ENCODE measurements at regions not wholly inside any gene's neighbourhood (a gene's known extent, or its start where the extent isn't known, plus 50 kb on each side); places are given as distances from the start of the nearest gene placed in this dataset.

- H3K4me2 ChIP-seq (ENCODE audit: low read length): no peak overlapping the region
- H3K9ac ChIP-seq (ENCODE audit: low read length): no peak overlapping the region
- no peak overlapping the region for H3K27ac ChIP-seq (ENCODE audit: low read depth, low read length, poor library complexity, severe bottlenecking)
- H3K9me3 ChIP-seq (ENCODE audit: low read length): no peaks in the 10 kb centered on the region
- H3K4me3 ChIP-seq (ENCODE audit: low read depth, low read length, poor library complexity, severe bottlenecking): no peak overlapping the region
- no peaks in the 10 kb centered on the region for H3K27me3 ChIP-seq (ENCODE audit: insufficient read depth, low read length)
- H3K36me3 ChIP-seq (ENCODE audit: insufficient read depth, low read length): no peaks in the 10 kb centered on the region
- no peak overlapping the region for H2AFZ ChIP-seq (ENCODE audit: low read length)
- H3F3A ChIP-seq (ENCODE audit: insufficient read depth, low read length): no peaks in the 10 kb centered on the region
- TF ChIP-seq EZH2 (IDR thresholded peaks at IDR 0.05; ENCODE audit: borderline replicate concordance, low read length): no peak
- TF ChIP-seq CTCF (IDR thresholded peaks at IDR 0.05; ENCODE audit: low read length): no peak
- H4K20me1 ChIP-seq (ENCODE audit: insufficient read depth, low read length): no peaks in the 10 kb centered on the region
- H3K4me1 ChIP-seq (ENCODE audit: insufficient read depth, low read length, severe bottlenecking): no peaks in the 10 kb centered on the region
- no peaks in the 10 kb centered on the region for H3K9me2 ChIP-seq (ENCODE audit: low read depth, low read length)
- no peaks in the 10 kb centered on the region for H3K79me2 ChIP-seq (ENCODE audit: insufficient read depth, low read length)
These were observed 228.4 kb downstream of the ATPSCKMT start for GRCh38 chr5:10021248-10021647.

- H4K20me1 ChIP-seq (ENCODE audit: insufficient read depth, low read length): no peaks in the 10 kb centered on the region
- no peak overlapping the region for H3K4me2 ChIP-seq (ENCODE audit: low read length)
- H3K4me1 ChIP-seq (ENCODE audit: insufficient read depth, low read length, severe bottlenecking): no peaks in the 10 kb centered on the region
- H3K9ac ChIP-seq (ENCODE audit: low read length): no peak overlapping the region
- no peak overlapping the region for H3K4me3 ChIP-seq (ENCODE audit: low read depth, low read length, poor library complexity, severe bottlenecking)
- no peak for TF ChIP-seq EZH2 (IDR thresholded peaks at IDR 0.05; ENCODE audit: borderline replicate concordance, low read length)
- no peak for TF ChIP-seq CTCF (IDR thresholded peaks at IDR 0.05; ENCODE audit: low read length)
- H3K79me2 ChIP-seq (ENCODE audit: insufficient read depth, low read length): no peaks in the 10 kb centered on the region
- no peaks in the 10 kb centered on the region for H3K36me3 ChIP-seq (ENCODE audit: insufficient read depth, low read length)
- no peak overlapping the region for H3K27ac ChIP-seq (ENCODE audit: low read depth, low read length, poor library complexity, severe bottlenecking)
- H2AFZ ChIP-seq (ENCODE audit: low read length): no peak overlapping the region
- H3K9me2 ChIP-seq (ENCODE audit: low read depth, low read length): no peaks in the 10 kb centered on the region
- H3K9me3 ChIP-seq (ENCODE audit: low read length): no peaks in the 10 kb centered on the region
- H3F3A ChIP-seq (ENCODE audit: insufficient read depth, low read length): no peaks in the 10 kb centered on the region
- H3K27me3 ChIP-seq (ENCODE audit: insufficient read depth, low read length): no peaks in the 10 kb centered on the region
These were observed 230.5 kb downstream of the ATPSCKMT start for GRCh38 chr5:10019236-10019635.

- H3F3A ChIP-seq (ENCODE audit: insufficient read depth, low read length): no peaks in the 10 kb centered on the region
- H3K36me3 ChIP-seq (ENCODE audit: insufficient read depth, low read length): no peaks in the 10 kb centered on the region
- no peak overlapping the region for H3K4me2 ChIP-seq (ENCODE audit: low read length)
- H3K27me3 ChIP-seq (ENCODE audit: insufficient read depth, low read length): no peaks in the 10 kb centered on the region
- H4K20me1 ChIP-seq (ENCODE audit: insufficient read depth, low read length): no peaks in the 10 kb centered on the region
- H2AFZ ChIP-seq (ENCODE audit: low read length): no peak overlapping the region
- H3K4me3 ChIP-seq (ENCODE audit: low read depth, low read length, poor library complexity, severe bottlenecking): no peak overlapping the region
- no peaks in the 10 kb centered on the region for H3K79me2 ChIP-seq (ENCODE audit: insufficient read depth, low read length)
- H3K9me3 ChIP-seq (ENCODE audit: low read length): no peaks in the 10 kb centered on the region
- no peak overlapping the region for H3K9ac ChIP-seq (ENCODE audit: low read length)
- H3K9me2 ChIP-seq (ENCODE audit: low read depth, low read length): no peaks in the 10 kb centered on the region
- H3K27ac ChIP-seq (ENCODE audit: low read depth, low read length, poor library complexity, severe bottlenecking): no peak overlapping the region
- no peaks in the 10 kb centered on the region for H3K4me1 ChIP-seq (ENCODE audit: insufficient read depth, low read length, severe bottlenecking)
- TF ChIP-seq EZH2 (IDR thresholded peaks at IDR 0.05; ENCODE audit: borderline replicate concordance, low read length) (no peak), CTCF (IDR thresholded peaks at IDR 0.05; ENCODE audit: low read length) (no peak)
These were observed 231.3 kb downstream of the ATPSCKMT start for GRCh38 chr5:10018201-10019069.
